Vagina (tissue), 2 donors: ENCODE measurements at regions not wholly inside any gene's neighbourhood (a gene's known extent, or its start where the extent isn't known, plus 50 kb on each side); places are given as distances from the start of the nearest gene placed in this dataset. TPM values are rescaled to one million over a fixed set of nuclear protein-coding genes. Genes with fewer than 3 reads are reported as not detected.

Source experiments
- DNase-seq, 2 donors: peaks; one replicate each; pipeline ENCODE4 v3.0.0-alpha.2; 2017; ENCODE audit errors: extremely low spot score in 2 of 2
- H3K27ac ChIP-seq: fragments of 200-600 bp; sonication (generic); one replicate; pipeline ENCODE4 v1.5.1; 2019
- H3K27me3 ChIP-seq: fragments of 200-600 bp; sonication (generic); one replicate; pipeline ENCODE4 v1.5.1; 2019
- H3K36me3 ChIP-seq, 2 donors: fragments of 200-600 bp; sonication (generic); one replicate each; pipeline ENCODE4 v1.5.1; 2017 to 2019
- H3K4me1 ChIP-seq: fragments of 200-600 bp; sonication (generic); one replicate; pipeline ENCODE4 v1.5.1; 2019
- H3K4me3 ChIP-seq, 2 donors: fragments of 200-600 bp; sonication (generic); 1 replicate in 1 of 2; 2 replicates in 1 of 2; pipeline ENCODE4 v1.5.1; 2016 to 2019
- H3K9me3 ChIP-seq: fragments of 200-600 bp; sonication (generic); one replicate; pipeline ENCODE4 v1.5.1; 2019
- CTCF ChIP-seq, 3 experiments: fragments of 450-650 bp in 2 of 3; fragments of 200-600 bp in 1 of 3; sonication (generic) in 1 of 3; IDR thresholded peaks; one replicate each; pipeline ENCODE4 v1.5.1; 2017 to 2019; ENCODE audit warnings: antibody characterized with exemption in 3 of 3, mild to moderate bottlenecking in 2 of 3, moderate library complexity in 2 of 3
- POLR2A ChIP-seq, 2 donors: fragments of 450-650 bp; IDR thresholded peaks; one replicate each; pipeline ENCODE4 v1.6.1; 2017; ENCODE audit warnings: antibody characterized with exemption in 2 of 2, mild to moderate bottlenecking in 2 of 2, moderate library complexity in 2 of 2
- POLR2AphosphoS5 ChIP-seq, 2 donors: sonication (generic); formaldehyde crosslinking; IDR thresholded peaks; one replicate each; pipeline ENCODE4 v1.9.0; 2017; ENCODE audit warnings: antibody characterized with exemption in 2 of 2, mild to moderate bottlenecking in 2 of 2, low read depth in 1 of 2; ENCODE audit not compliant: insufficient read depth in 1 of 2
- intact Hi-C: fragments of 100-400 bp; cut with DNase I; formaldehyde crosslinking; loops from one replicate; pipeline ENCODE4 v1.15.1; 2023
- small RNA-seq: library from RNA; depleted of rRNA; stranded (forward); fragments of <200 nt; gene quantifications from one replicate; pipeline ENCODE3, GENCODE V24; 2016

GRCh38 chr3:90241481-90241880 is 1134.1 kb downstream of the EPHA3 start:
- no peak overlapping the region for H3K4me3 ChIP-seq
- intact Hi-C loops = no loop called here
- H3K36me3 ChIP-seq = no peaks in the 10 kb centered on the region
- H3K27ac ChIP-seq = no peak overlapping the region
- no peaks in the 10 kb centered on the region for H3K27me3 ChIP-seq
- TF ChIP-seq POLR2AphosphoS5 (IDR thresholded peaks at IDR 0.05; ENCODE audit: insufficient read depth in 1 of 2, low read depth in 1 of 2) = no peak
- TF ChIP-seq POLR2A (IDR thresholded peaks at IDR 0.05) = no peak
- DNase-seq = no peak
- H3K9me3 ChIP-seq = no peaks in the 10 kb centered on the region
- no peaks in the 10 kb centered on the region for H3K4me1 ChIP-seq

GRCh38 chr3:90253131-90253530 is 1145.7 kb downstream of the EPHA3 start:
- Histone ChIP-seq H3K9me3 (no peaks in the 10 kb centered on the region), H3K4me1 (no peaks in the 10 kb centered on the region), H3K27me3 (no peaks in the 10 kb centered on the region), H3K27ac (no peak overlapping the region), H3K36me3 (no peaks in the 10 kb centered on the region), H3K4me3 (no peak overlapping the region)
- no peak for TF ChIP-seq CTCF (IDR thresholded peaks at IDR 0.05)
- TF ChIP-seq POLR2AphosphoS5 (IDR thresholded peaks at IDR 0.05; ENCODE audit: insufficient read depth in 1 of 2, low read depth in 1 of 2) = no peak
- TF ChIP-seq POLR2A (IDR thresholded peaks at IDR 0.05) = no peak
- DNase-seq = no peak
- intact Hi-C loops = no loop called here

GRCh38 chr3:90261481-90262433 is 1154.3 kb downstream of the EPHA3 start:
- H3K27me3 ChIP-seq = no peaks in the 10 kb centered on the region
- H3K4me3 ChIP-seq = no peak overlapping the region
- H3K36me3 ChIP-seq = no peaks in the 10 kb centered on the region
- no peak for DNase-seq
- H3K27ac ChIP-seq = no peak overlapping the region
- no peak for TF ChIP-seq POLR2AphosphoS5 (IDR thresholded peaks at IDR 0.05; ENCODE audit: insufficient read depth in 1 of 2, low read depth in 1 of 2)
- TF ChIP-seq POLR2A (IDR thresholded peaks at IDR 0.05) = no peak
- no peak for TF ChIP-seq CTCF (IDR thresholded peaks at IDR 0.05)
- H3K9me3 ChIP-seq = peaks cover 4% of the 10 kb centered on the region
- intact Hi-C loops = no loop called here
- H3K4me1 ChIP-seq = no peaks in the 10 kb centered on the region

Small RNA genes in the stretch of these regions (small RNA-seq; reads per million reads assigned to genes)
- gene HSPE1P19 (not detected), gene RF00012 (not detected), gene RNU6-712P (not detected)
